ENCODE measurements at regions not wholly inside any gene's neighbourhood (a gene's known extent, or its start where the extent isn't known, plus 50 kb on each side); places are given as distances from the start of the nearest gene placed in this dataset.

DNA sequence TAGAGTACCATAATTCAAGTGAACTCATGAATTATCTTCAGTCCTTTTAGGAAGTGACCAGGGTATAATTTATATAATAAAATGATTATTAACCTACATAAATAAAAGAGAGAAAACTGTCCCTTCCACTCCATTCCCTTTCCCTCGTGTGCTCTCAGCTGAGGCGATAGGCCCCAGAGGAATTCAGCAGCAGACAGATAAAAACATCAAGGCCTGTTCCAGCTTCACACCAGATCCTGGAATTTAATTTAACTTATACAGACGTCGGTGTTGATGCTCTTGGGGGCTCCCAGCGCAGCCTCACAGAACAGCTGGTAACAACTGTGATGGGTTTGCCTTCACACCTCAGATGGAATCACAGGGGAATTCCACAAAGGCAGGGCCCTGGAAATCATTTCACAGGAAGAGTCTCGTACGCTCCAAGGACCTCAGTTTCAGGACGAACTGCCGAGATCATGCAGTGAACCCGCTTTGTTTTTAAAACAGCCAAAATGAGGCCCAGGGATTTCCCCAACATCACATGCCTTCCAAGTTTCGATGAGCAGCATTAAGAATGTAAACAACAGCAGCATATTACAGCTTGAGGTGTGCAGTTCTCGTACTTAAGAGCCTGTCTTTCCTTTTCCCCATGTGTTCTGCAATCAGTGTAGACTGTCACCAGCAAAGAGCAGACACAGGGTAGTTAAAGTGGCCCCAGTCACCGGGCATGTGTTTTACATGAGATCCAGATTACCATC lies 73.6 kb upstream of the ALDH1B1 start:
- TF ChIP-seq, protein P1, sequence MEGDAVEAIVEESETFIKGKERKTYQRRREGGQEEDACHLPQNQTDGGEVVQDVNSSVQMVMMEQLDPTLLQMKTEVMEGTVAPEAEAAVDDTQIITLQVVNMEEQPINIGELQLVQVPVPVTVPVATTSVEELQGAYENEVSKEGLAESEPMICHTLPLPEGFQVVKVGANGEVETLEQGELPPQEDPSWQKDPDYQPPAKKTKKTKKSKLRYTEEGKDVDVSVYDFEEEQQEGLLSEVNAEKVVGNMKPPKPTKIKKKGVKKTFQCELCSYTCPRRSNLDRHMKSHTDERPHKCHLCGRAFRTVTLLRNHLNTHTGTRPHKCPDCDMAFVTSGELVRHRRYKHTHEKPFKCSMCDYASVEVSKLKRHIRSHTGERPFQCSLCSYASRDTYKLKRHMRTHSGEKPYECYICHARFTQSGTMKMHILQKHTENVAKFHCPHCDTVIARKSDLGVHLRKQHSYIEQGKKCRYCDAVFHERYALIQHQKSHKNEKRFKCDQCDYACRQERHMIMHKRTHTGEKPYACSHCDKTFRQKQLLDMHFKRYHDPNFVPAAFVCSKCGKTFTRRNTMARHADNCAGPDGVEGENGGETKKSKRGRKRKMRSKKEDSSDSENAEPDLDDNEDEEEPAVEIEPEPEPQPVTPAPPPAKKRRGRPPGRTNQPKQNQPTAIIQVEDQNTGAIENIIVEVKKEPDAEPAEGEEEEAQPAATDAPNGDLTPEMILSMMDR (IDR thresholded peaks at IDR 0.05): no peak
- TF ChIP-seq POLR2A (IDR thresholded peaks at IDR 0.05; ENCODE audit: low read length): no peak
- TF ChIP-seq CEBPB (IDR thresholded peaks at IDR 0.05): no peak
- TF ChIP-seq SMC3 (IDR thresholded peaks at IDR 0.05): no peak
- TF ChIP-seq TP53 (CRISPR knock-in tag; IDR thresholded peaks at IDR 0.05): no peak
- TF ChIP-seq FOSL2 (IDR thresholded peaks at IDR 0.05): no peak
- no peak for TF ChIP-seq FOSL2 (CRISPR knock-in tag; IDR thresholded peaks at IDR 0.05)
- no peak for TF ChIP-seq REST (IDR thresholded peaks at IDR 0.05)
- no peak for TF ChIP-seq NPAS2 (CRISPR knock-in tag; IDR thresholded peaks at IDR 0.05; ENCODE audit: borderline replicate concordance)
- no peak for TF ChIP-seq PHF8 (IDR thresholded peaks at IDR 0.05; ENCODE audit: borderline replicate concordance, low read depth)
- TF ChIP-seq HDAC2 (IDR thresholded peaks at IDR 0.05): no peak
- TF ChIP-seq NR3C1 (IDR thresholded peaks at IDR 0.05): no peak
- TF ChIP-seq KDM1A (IDR thresholded peaks at IDR 0.05; ENCODE audit: low read depth): no peak
- TF ChIP-seq EP300 (IDR thresholded peaks at IDR 0.05): no peak
- no peak for TF ChIP-seq EHMT2 (IDR thresholded peaks at IDR 0.05; ENCODE audit: low read depth)

Data from A549 (cell line).